Choroid plexus epithelial cell (primary cell): ENCODE measurements at regions not wholly inside any gene's neighbourhood (a gene's known extent, or its start where the extent isn't known, plus 50 kb on each side); places are given as distances from the start of the nearest gene placed in this dataset.

Source experiments
- DNase-seq: peaks from one replicate; pipeline ENCODE4 v3.0.0-alpha.2; 2010; ENCODE audit warnings: low read depth
- H3K4me3 ChIP-seq: 2 replicates; pipeline ENCODE4 v1.5.1; 2011; ENCODE audit warnings: low read depth, mild to moderate bottlenecking, control low read depth, low read length, moderate library complexity
- TF ChIP-seq, protein P1 (sequence below): conservative IDR thresholded peaks from 2 replicates; pipeline ENCODE4 v1.5.1; 2011; ENCODE audit warnings: low read depth, mild to moderate bottlenecking, control low read depth, inconsistent platforms, low read length, moderate library complexity

DNA sequence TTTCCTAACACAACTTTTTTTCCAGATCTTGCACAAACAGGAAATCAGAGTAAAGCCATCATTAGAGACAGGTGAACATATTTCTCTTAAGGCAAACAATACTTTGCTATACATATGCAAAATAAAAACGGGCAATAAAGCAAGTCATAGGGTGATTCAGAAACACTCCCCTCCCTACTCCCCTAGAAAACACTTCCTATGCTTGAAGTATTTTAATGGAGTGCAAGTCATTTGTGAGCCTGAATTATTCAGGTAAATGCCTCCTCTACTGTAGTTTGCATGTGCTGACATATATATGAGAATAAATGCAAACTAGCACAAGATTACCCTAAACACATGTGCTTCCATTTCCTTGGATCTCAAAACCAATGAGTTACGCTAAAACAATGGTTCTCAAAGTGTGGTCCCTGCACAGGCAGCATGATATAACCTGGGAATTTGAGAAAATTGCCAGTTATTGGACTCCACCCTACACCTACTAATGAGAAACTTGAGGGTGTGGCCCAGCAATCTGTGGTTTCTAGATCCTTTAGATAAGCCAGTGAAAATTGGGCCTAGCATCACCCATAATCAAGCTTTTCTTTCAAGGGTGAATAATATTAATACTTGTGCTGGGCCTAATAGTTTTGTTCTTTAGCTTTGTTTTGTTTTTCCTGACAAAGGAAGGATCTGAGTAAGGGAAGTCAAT, 159.7 kb upstream of the BMP4 start:
- TF ChIP-seq, protein P1, sequence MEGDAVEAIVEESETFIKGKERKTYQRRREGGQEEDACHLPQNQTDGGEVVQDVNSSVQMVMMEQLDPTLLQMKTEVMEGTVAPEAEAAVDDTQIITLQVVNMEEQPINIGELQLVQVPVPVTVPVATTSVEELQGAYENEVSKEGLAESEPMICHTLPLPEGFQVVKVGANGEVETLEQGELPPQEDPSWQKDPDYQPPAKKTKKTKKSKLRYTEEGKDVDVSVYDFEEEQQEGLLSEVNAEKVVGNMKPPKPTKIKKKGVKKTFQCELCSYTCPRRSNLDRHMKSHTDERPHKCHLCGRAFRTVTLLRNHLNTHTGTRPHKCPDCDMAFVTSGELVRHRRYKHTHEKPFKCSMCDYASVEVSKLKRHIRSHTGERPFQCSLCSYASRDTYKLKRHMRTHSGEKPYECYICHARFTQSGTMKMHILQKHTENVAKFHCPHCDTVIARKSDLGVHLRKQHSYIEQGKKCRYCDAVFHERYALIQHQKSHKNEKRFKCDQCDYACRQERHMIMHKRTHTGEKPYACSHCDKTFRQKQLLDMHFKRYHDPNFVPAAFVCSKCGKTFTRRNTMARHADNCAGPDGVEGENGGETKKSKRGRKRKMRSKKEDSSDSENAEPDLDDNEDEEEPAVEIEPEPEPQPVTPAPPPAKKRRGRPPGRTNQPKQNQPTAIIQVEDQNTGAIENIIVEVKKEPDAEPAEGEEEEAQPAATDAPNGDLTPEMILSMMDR = no peak
- no peak overlapping the region for H3K4me3 ChIP-seq
- no peak for DNase-seq

DNA sequence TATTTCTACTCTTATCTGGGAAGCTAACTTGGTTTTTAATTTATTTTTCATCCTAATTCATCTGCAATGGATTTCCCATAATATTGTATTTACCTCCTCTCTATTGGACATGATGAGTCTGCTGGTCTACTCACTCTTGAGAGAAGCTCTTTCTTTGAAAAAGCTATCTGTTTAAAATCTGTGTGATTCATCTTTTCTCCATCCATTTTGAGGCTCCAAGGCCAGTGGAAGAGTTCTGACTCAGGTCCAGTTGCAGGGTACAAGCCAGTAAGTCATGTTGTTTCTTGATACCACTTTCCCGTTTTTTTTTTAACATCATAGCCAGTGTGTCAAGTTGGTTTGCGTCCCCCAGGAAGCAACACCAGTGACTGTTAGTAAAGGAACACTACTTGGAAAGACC, 160.3 kb upstream of the BMP4 start:
- DNase-seq = no peak
- TF ChIP-seq, protein P1 = no peak
- no peak overlapping the region for H3K4me3 ChIP-seq

DNA sequence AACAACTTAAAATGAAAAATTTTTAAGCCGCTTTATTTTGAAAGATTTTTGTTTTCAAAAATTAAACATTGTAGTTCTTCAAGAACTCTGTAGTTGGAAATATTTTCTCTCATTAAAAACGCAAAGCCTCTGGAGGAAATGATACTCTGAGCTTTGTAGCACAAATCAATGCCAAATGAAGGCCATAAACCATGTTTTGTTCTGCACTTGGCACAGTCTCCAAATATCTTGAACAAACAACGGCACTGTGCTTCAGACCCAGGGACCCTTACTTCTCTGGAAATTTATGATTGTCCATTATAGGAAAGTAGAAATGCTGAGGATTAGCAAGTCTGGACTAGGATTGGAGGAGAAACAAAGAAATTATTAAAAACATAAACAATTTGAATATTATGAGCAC, 160.8 kb upstream of the BMP4 start:
- no peak for DNase-seq
- TF ChIP-seq, protein P1 = no peak
- no peak overlapping the region for H3K4me3 ChIP-seq

DNA sequence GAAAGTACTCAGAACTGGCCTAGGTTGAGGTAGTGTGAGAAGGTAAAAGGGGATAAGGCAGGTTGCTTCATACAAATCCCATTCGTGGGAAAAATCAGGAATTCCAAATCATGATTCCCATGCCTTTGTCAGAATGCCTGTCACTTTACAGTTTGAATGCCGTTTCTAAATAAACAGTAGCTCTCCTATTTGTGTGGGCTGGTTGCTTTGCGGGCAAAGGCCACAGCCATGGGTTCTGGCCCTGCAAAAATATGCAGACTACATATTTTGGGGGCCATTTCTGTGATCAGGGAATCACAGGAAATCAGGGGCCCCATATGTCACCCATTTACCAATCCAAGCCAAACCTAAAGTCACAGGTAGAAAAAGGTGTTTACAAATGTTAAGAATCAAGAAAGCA, 161.3 kb upstream of the BMP4 start:
- TF ChIP-seq, protein P1 = no peak
- DNase-seq = no peak
- H3K4me3 ChIP-seq = no peak overlapping the region

DNA sequence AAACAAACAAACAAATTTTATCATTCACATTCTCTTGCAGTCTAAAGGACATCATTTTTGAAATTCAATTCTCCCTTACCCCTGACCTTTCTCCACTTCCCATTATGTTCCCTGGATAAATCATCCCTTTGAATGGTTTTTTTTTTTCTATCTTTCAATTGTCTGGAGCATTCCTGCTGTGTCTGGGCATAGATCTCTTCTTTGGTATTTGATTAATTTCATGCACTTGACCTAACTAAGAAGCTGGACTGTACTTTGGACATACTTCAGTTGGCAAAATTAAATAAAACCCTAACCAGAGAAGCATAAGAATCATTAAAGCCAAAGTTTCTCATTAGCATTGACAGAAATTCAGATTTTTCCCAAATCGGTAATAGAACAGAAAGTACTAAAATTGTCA, 163.6 kb upstream of the BMP4 start:
- no peak overlapping the region for H3K4me3 ChIP-seq
- DNase-seq = no peak

DNA sequence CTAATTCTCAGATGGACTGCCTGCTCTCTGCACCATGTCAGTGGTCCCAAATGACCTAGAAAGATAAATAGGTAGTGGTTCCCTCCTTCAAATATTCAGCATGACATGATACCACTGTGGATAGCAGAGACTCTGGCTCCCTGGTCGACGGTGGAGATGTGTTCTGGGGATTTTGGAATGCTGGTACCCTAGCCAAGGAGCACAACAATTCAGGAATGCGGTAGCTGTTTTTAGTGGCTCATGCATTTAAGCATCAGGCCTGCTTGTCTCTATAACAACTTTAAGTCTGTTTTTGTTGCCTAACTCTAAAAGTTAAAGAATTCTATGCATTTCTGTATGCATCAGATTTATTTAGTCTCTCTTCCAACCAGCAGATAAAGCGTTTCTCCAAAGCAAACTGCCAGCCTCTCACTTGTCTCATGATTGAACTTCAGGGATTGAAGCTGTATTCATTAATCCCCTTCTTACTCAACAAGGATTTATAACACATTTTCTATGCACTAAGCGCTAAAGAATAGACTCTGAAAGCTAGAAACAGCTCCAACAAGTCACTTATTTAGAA, 164.9 kb upstream of the BMP4 start:
- H3K4me3 ChIP-seq = no peak overlapping the region
- TF ChIP-seq, protein P1 = no peak
- no peak for DNase-seq

More for the DNA sequence above, 163.6 kb upstream of the BMP4 start:
- TF ChIP-seq, protein P1 = no peak

DNA sequence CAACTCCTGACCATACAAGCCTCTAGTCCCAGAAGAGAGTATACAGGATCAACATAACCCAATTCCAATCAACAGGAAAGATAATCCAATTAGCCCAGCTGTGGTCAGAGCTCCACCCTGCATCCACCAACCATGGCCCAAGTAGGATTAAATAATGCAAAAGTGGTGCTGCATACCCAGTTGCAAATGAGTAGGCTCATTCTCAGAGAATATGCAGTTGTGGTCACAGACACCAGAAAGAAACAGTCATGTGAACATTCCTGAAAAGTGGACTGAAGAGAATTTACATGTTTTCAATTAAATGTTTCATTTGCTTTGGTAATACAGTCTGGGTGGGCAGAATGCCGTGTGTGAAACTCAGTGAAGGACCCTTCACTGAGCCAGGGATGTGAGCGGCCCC, 167.2 kb upstream of the BMP4 start:
- TF ChIP-seq, protein P1 = no peak
- no peak for DNase-seq

More for the DNA sequence above, 167.2 kb upstream of the BMP4 start:
- no peak overlapping the region for H3K4me3 ChIP-seq
